Activated CD4-positive, alpha-beta T cell treated with anti-CD3 and anti-CD28 coated beads, Interleukin-2, amount 50 U/mL, for 1 hour (primary cell): ENCODE measurements at regions not wholly inside any gene's neighbourhood (a gene's known extent, or its start where the extent isn't known, plus 50 kb on each side); places are given as distances from the start of the nearest gene placed in this dataset.
"Not testable (repeated sequence)": the region's sequence is repeated elsewhere in the genome, so short reads cannot be mapped to it uniquely, and the experiment has no call there.

Source experiments
- DNase-seq: peaks from one replicate; pipeline ENCODE4 v3.0.0-alpha.2; 2020

GRCh38 chr7:149714081-149714909 is 59.1 kb downstream of the ZNF467 start:
- peak; percentile 94 for DNase-seq

DNA sequence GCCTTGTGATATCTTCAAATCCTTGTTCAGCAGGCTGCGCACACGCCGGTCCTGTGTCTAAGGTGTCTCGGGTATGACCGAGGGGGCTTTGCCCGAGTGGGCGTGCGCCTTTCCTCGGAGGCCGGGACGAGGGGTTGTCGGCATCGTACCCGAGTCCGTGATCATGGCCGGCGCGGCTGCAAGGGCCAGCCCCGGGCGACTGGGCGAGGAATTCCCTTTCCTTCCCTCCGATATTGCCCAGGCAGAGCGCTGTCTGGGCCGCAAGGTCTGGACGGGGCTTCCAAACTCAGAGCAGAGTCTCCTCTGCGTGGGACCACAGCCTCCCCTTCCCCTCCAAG is 59.7 kb downstream of the ZNF467 start:
- no peak for DNase-seq

DNA sequence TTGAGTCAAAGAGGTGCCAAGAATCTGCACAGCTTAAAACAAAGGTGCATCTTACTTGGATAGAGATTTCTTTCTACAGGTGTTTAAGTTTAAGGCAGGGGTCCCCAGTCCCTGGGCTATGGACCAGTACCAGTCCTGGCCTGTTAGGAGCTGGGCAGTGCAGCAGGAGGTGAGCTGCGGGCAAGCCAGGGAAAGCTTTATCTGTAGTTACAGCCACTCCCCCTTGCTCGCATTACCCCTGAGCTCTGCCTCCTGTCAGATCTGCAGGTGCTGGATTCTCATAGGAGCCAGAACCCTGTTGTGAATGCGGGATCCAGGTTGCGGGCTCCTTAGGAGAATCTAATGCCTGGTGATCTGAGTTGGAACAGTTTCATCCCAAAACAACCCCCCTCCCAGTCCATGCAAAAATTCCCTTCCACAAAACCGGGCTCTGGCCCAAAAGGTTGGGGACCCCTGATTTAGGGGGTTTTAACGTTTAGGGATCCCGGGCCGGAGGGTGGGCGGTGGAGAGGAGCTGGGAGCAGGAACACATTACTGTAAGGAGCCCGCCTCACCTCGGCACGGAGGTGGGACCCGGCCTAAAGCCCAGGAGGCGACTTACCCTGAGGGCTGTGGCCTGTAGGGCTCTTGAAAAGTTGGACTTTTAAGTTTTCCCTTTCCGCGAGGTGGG is 60.2 kb downstream of the ZNF467 start:
- no peak for DNase-seq

DNA sequence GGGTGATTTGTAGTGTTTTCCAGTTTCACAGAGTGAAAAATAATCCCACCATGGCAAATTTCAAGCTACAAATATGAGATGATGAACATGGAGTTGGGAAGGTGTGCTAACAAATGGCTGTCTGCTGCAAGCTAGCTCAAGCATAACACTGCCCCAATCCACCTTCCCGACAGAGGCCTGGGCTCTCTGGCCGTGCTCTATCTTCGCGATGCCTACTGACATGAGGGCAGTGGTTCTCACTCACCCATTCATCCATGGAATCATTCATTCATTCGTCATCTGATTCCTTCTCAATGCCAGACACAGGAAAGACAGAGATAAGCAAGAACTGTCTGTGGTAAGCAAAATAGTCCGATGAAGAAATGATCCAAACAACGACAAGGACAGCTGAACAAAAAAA is 65.4 kb downstream of the ZNF467 start:
- no peak for DNase-seq

- DNase-seq = no peak
These were observed 65.9 kb downstream of the ZNF467 start for GRCh38 chr7:149707448-149707886.

DNA sequence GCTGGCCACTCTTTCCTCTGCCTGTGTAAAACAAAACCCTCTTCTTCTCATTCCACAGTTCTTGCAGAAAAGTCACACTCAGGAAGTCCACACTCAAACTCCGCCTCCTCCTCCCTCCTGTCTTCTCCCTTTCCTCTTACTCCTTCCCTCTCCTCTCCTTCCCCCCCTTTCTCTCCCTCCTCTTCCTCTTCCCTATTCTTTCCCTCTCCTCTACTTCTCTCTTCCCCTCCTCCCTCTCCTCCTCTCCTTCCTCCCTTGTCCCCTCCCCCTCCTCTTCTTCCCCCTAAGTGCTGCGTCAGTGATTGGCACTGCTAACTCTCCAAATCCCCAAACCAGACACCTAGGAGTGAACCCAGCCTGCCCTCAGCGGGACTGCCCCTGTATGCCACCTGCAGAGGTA is 67.0 kb downstream of the ZNF467 start:
- DNase-seq = no peak

GRCh38 chr7:149704507-149704906 is 68.9 kb downstream of the ZNF467 start:
- DNase-seq = no peak

DNA sequence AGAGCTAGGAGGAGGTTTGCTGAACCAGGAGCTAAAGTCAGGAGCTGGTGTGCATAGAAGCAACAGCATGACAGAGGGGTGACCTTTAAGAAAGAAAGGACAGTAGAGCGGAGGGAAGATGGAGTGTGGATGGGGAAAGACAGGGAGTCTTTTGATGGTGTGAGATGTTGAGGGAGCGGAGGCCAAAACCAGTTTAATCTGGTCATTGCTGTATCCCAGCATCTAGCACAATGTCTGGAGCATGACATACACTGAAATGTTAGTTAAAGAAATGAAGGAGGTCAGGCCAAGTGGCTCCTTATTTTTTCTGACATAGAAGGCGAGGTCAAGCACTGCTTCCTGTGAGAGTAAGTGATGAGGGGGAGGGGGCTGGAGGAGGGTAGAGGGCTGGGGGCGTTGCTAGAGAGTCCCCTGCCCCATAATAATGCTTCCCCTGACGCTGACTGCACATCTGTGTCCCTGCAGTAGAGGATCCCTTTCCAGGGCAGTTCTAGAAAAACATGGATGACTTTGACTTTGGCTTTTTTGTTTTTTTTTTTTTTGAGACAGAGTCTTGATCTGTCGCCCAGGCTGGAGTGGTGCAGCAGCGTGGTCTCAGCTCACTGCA is 70.2 kb downstream of the ZNF467 start:
- DNase-seq = no peak

GRCh38 chr7:149701495-149702240 is 71.7 kb downstream of the ZNF467 start:
- no peak for DNase-seq

DNA sequence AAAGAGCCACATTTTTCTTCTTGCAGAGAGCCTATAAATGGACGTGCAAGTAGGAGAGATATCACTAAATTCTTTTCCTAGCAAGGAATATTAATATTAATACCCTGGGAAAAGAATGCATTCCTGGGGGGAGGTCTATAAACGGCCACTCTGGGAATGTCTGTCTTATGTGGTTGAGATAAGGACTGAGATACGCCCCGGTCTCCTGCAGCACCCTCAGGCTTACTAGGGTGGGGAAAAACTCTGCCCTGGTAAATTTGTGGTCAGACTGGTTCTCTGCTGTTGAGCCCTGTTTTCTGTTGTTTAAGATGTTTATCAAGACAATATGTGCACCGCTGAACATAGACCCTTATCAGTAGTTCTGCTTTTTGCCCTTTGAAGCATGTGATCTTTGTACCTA is 75.6 kb downstream of the ZNF467 start:
- not testable (repeated sequence) for DNase-seq

DNA sequence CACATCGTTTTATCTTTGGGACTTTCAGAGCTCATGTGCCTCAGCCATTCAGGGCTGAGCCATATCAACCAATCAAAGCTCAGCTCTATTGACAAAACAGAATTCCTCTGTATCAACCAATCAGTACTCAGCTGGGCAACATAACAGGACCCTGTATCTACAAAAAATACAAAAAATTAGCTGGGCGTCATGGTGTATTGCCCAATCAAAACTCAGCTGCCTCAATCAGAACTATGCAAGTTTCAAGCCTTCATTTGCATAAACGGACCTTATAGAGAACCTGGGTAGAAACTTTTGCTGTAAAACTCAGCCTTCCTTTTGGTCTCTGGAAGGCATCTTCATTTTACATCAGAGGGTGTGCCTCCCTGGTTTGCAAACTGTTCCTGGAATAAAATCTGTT is 77.1 kb downstream of the ZNF467 start:
- DNase-seq = no peak

DNA sequence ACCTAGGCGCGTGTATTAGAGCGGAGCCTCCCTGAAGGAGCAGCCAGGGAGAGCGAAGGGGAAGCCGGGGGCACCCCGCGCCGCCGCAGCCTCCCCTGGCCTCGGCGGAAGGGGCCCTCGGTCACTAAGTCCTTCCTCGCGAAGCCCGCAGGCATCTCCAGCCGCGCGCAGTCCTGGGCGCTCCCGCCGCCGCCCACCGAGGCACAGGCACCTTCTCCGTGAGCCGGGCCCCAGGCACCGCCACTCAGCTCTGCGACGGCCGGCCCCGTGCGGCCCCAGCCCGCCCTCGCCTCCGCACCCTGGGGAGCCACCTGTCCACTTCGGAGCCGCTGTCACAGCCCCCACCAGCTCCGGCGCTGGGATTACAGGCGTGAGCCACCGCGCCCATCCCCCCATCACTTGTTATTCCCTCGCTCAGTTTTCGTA is 80.8 kb downstream of the ZNF467 start:
- no peak for DNase-seq

DNA sequence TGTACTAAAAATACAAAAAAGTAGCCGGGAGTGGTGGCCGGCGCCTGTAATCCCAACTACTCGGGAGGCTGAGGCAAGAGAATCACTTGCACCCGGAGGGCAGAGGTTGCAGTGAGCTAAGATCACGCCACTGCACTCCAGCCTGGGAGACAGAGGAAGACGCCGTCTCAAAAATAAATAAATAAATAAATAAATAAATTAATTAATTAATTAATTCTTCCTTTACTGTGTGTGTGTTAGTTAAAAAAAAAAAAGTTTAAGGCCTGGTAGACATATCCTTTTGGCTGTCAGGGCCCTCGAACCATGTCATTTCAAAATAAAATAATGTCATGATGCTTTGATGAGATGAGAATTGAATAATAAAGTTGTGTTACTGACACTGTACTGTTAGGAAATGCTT is 81.3 kb downstream of the ZNF467 start:
- DNase-seq = no peak

GRCh38 chr7:149690688-149691446 is 82.5 kb downstream of the ZNF467 start:
- DNase-seq = no peak

DNA sequence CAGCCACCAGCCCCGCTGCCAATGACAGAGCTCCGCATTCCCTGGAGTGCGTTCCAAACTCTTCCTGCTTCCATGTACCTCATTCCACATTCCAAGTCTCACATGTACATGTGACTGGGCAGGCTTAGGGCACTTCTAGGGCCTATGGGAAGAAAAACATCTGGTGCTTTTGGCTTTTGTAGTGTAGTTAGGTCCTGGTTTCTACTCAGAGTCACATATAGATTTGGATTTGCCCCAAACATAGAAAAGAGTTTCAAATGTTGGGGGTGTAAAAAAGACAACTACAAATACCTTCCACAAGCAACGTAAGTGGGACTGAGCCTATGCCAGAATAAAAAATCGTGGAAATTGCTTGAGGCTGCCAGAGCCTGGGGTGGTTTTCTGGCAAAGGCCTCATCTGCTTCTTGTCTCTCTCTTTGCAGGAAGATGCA is 84.1 kb downstream of the ZNF467 start:
- DNase-seq = no peak

DNA sequence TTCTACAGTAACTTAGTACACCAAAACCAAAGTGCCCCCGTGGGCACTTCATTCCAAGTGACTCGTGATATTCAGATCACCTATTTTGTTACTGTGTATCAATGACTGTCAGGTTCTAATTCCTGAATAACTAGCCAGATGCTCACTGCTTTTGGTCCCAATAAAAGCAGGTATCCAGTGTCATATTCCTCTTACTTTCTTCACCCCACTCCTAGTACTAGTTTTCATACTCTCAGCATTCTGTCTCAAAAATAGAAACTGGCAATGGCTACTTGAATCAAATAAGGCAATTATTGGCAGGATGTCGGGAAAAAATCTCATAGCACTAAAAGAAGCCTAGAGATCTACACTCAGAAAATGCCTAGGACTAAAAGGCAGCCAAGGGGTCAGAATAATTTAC is 84.6 kb downstream of the ZNF467 start:
- no peak for DNase-seq

GRCh38 chr7:149687820-149688219 is 85.6 kb downstream of the ZNF467 start:
- not testable (repeated sequence) for DNase-seq

- no peak for DNase-seq
These were observed 86.9 kb downstream of the ZNF467 start for GRCh38 chr7:149686449-149686848.

DNA sequence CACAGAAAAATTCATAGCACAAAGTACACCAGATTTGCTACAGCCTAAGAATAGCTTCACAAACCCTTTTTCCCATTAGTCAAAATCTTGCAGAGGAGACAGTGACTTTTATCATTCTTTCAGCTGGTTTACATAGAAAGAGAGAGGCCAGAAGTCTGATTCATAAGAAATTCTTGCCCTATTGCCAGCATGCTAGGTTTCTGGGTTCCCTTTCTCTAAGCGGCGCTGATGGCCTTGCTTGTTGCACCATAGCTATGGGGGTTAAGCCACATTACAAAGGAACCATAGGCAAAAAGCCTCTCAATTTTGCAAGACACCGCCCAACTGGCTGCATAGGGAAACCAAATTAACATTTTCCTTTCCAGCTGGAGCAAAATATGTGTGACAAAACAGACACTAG is 87.4 kb downstream of the ZNF467 start:
- no peak for DNase-seq

GRCh38 chr7:149685455-149685854 is 87.9 kb downstream of the ZNF467 start:
- DNase-seq = no peak

DNA sequence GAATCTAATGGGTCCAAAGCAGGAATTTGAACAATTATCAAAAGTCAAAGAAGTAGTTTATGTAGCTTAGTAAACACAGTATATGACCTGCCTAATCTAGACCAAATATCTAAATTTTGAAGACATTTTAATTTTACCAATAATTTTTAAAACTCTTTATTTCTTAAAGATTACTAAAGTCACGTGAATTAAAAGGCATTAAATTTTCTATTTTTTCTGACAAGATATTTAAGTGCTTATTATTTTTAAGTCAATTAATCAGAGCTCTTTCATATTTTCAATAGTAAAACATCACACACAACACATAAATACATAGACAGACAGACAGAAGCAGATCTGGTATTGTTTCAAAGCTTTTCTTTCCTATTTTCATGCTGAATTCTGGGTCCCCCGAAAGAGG is 89.5 kb downstream of the ZNF467 start:
- DNase-seq = no peak

DNA sequence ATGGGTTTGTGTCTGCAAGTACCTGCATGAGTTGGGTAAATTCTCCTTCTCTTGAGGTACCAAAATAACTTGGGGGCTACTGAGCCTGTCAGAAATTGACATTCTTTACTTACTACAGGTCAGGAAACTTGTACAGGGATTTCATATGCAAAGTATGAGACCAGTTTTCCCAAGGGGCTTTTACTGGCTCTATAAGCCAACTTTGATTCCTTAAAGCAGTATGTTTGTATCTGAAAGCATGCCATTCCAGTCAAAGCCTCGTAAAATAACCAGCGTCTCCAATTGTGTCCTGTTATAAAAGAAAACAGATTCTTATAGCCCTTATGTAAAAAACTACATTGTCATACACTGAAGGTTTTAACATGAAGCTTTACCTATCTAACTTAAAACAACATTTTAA is 90.2 kb downstream of the ZNF467 start:
- DNase-seq = no peak

DNA sequence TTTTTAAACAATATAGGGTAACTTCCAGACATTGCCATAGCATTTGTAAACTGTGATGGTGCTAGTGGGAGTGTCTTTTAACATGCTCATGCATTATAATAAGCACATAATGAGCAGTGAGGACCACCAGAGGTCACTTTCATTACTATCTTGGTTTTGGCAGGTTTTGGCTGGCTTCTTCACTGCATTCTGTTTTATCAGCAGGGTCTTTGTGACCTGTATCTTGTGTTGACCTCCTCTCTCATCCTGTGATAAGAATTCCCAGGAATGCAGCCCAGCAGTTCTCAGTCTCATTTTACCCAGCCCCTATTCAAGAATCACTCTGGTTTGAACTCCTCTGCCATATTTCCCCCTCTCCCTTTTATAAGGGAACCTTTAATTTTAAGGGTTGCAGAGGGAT is 91.3 kb downstream of the ZNF467 start:
- DNase-seq = no peak
